Mucosa of rectum (tissue), 2 donors: ENCODE measurements at regions not wholly inside any gene's neighbourhood (a gene's known extent, or its start where the extent isn't known, plus 50 kb on each side); places are given as distances from the start of the nearest gene placed in this dataset.

Experiments
- H3K27ac ChIP-seq, 2 donors: one replicate each; pipeline ENCODE4 v1.7.0; 2013; ENCODE audit warnings: inconsistent platforms in 2 of 2, low read depth in 2 of 2, low read length in 2 of 2
- H3K27me3 ChIP-seq, 2 donors: one replicate each; pipeline ENCODE4 v1.7.0; 2013; ENCODE audit warnings: low read length in 2 of 2; ENCODE audit not compliant: control insufficient read depth in 2 of 2, insufficient read depth in 2 of 2
- H3K36me3 ChIP-seq, 2 donors: one replicate each; pipeline ENCODE4 v1.7.0; 2013; ENCODE audit warnings: low read length in 2 of 2; ENCODE audit not compliant: control insufficient read depth in 2 of 2, insufficient read depth in 2 of 2
- H3K4me1 ChIP-seq, 2 donors: one replicate each; pipeline ENCODE4 v1.7.0; 2013; ENCODE audit warnings: low read length in 2 of 2, mild to moderate bottlenecking in 1 of 2; ENCODE audit not compliant: control insufficient read depth in 2 of 2, insufficient read depth in 2 of 2
- H3K4me3 ChIP-seq, 2 donors: one replicate each; pipeline ENCODE4 v1.7.0; 2013; ENCODE audit warnings: low read length in 2 of 2
- H3K9ac ChIP-seq, 2 donors: one replicate each; pipeline ENCODE4 v1.7.0; 2013; ENCODE audit warnings: low read length in 2 of 2, low read depth in 1 of 2, mild to moderate bottlenecking in 1 of 2
- H3K9me3 ChIP-seq, 2 donors: one replicate each; pipeline ENCODE4 v1.7.0; 2013; ENCODE audit warnings: low read length in 2 of 2; ENCODE audit not compliant: control insufficient read depth in 2 of 2
- donor health status: healthy.
- donor health status: Normal muscosa, but diverticular disease.

GRCh38 chr9:107635803-107636174, 146.2 kb upstream of the KLF4 start:
- no peaks in the 10 kb centered on the region for H3K36me3 ChIP-seq

GRCh38 chr9:107635101-107635802, 145.7 kb upstream of the KLF4 start:
- Histone ChIP-seq H3K27ac (no peak overlapping the region), H3K4me1 (peaks cover 9 to 31% of the 10 kb centered on the region in 2 donors), H3K9ac (no peak overlapping the region), H3K4me3 (no peak overlapping the region), H3K36me3 (no peaks in the 10 kb centered on the region), H3K9me3 (no peaks in the 10 kb centered on the region), H3K27me3 (no peaks in the 10 kb centered on the region)

More at GRCh38 chr9:107635803-107636174, 146.2 kb upstream of the KLF4 start:
- Histone ChIP-seq H3K4me1 (peaks cover 9 to 31% of the 10 kb centered on the region in 2 donors), H3K9me3 (no peaks in the 10 kb centered on the region), H3K4me3 (no peak overlapping the region), H3K27ac (no peak overlapping the region), H3K27me3 (no peaks in the 10 kb centered on the region), H3K9ac (no peak overlapping the region)

GRCh38 chr9:107633406-107633805, 143.8 kb upstream of the KLF4 start:
- Histone ChIP-seq H3K9me3 (no peaks in the 10 kb centered on the region), H3K4me3 (no peak overlapping the region), H3K9ac (no peak overlapping the region)

GRCh38 chr9:107632661-107633060, 143.1 kb upstream of the KLF4 start:
- Histone ChIP-seq H3K4me1 (peaks cover 9 to 18% of the 10 kb centered on the region in 2 donors), H3K9me3 (no peaks in the 10 kb centered on the region), H3K4me3 (no peak overlapping the region), H3K36me3 (no peaks in the 10 kb centered on the region), H3K9ac (no peak overlapping the region), H3K27ac (no peak overlapping the region), H3K27me3 (no peaks in the 10 kb centered on the region)

More at GRCh38 chr9:107633406-107633805, 143.8 kb upstream of the KLF4 start:
- no peak overlapping the region for H3K27ac ChIP-seq
- H3K27me3 ChIP-seq, result no peaks in the 10 kb centered on the region
- H3K36me3 ChIP-seq, result no peaks in the 10 kb centered on the region
- H3K4me1 ChIP-seq, result peaks cover 6 to 18% of the 10 kb centered on the region in 2 donors

- no peak overlapping the region for H3K27ac ChIP-seq
- no peaks in the 10 kb centered on the region for H3K27me3 ChIP-seq
- H3K4me3 ChIP-seq, result no peak overlapping the region
- no peak overlapping the region for H3K9ac ChIP-seq
- no peaks in the 10 kb centered on the region for H3K9me3 ChIP-seq
- no peaks in the 10 kb centered on the region for H3K36me3 ChIP-seq
- H3K4me1 ChIP-seq, result peaks cover 8 to 16% of the 10 kb centered on the region in 2 donors
Observed at GRCh38 chr9:107632216-107632615, 142.6 kb upstream of the KLF4 start.

- no peaks in the 10 kb centered on the region for H3K27me3 ChIP-seq
- no peak overlapping the region for H3K27ac ChIP-seq
- H3K36me3 ChIP-seq, result no peaks in the 10 kb centered on the region
- H3K9ac ChIP-seq, result no peak overlapping the region
- peaks cover 5 to 14% of the 10 kb centered on the region in 2 donors for H3K4me1 ChIP-seq
- no peak overlapping the region for H3K4me3 ChIP-seq
- no peaks in the 10 kb centered on the region for H3K9me3 ChIP-seq
Observed at GRCh38 chr9:107631788-107632187, 142.2 kb upstream of the KLF4 start.

- Histone ChIP-seq H3K4me1 (peaks cover 8 to 9% of the 10 kb centered on the region in 2 donors), H3K9me3 (no peaks in the 10 kb centered on the region), H3K4me3 (no peak overlapping the region), H3K27me3 (no peaks in the 10 kb centered on the region), H3K36me3 (no peaks in the 10 kb centered on the region), H3K9ac (no peak overlapping the region), H3K27ac (no peak overlapping the region)
Observed at GRCh38 chr9:107630156-107630555, 140.6 kb upstream of the KLF4 start.

- H3K27ac ChIP-seq, result no peak overlapping the region
- H3K27me3 ChIP-seq, result no peaks in the 10 kb centered on the region
- H3K4me1 ChIP-seq, result peaks cover 8 to 15% of the 10 kb centered on the region in 2 donors
- H3K4me3 ChIP-seq, result no peak overlapping the region
- H3K9ac ChIP-seq, result no peak overlapping the region
- H3K36me3 ChIP-seq, result no peaks in the 10 kb centered on the region
- H3K9me3 ChIP-seq, result no peaks in the 10 kb centered on the region
Observed at GRCh38 chr9:107628444-107628843, 138.9 kb upstream of the KLF4 start.

GRCh38 chr9:107627781-107628180, 138.2 kb upstream of the KLF4 start:
- Histone ChIP-seq H3K9ac (no peak overlapping the region), H3K9me3 (no peaks in the 10 kb centered on the region), H3K4me3 (no peak overlapping the region), H3K36me3 (no peaks in the 10 kb centered on the region), H3K27me3 (no peaks in the 10 kb centered on the region), H3K4me1 (peaks cover 8 to 14% of the 10 kb centered on the region in 2 donors), H3K27ac (no peak overlapping the region)

- Histone ChIP-seq H3K27ac (no peak overlapping the region), H3K4me3 (no peak overlapping the region), H3K27me3 (no peaks in the 10 kb centered on the region), H3K9ac (no peak overlapping the region), H3K4me1 (peaks cover 15 to 26% of the 10 kb centered on the region in 2 donors), H3K36me3 (no peaks in the 10 kb centered on the region), H3K9me3 (no peaks in the 10 kb centered on the region)
Observed at GRCh38 chr9:107626118-107626517, 136.5 kb upstream of the KLF4 start.
